WTC11 (cell line): ENCODE measurements at regions not wholly inside any gene's neighbourhood (a gene's known extent, or its start where the extent isn't known, plus 50 kb on each side); places are given as distances from the start of the nearest gene placed in this dataset.

Source experiments
- ATAC-seq: fragments of 200-7000 bp; cut with Tn5 transposase; 2 replicates; pipeline ENCODE4 v1.10.0; 2021; ENCODE audit warnings: mild to moderate bottlenecking, moderate library complexity
- CTCF ChIA-PET: fragments of 300-600 bp; sonication (Branson Sonifier 250); formaldehyde crosslinking; loops from one replicate; lab custom pipeline; 2021; ENCODE audit warnings: antibody characterized with exemption; lab: Charles Lee
- POLR2A ChIA-PET: fragments of 350-600 bp; sonication (Branson Sonifier 250); formaldehyde crosslinking; loops from one replicate; lab custom pipeline; 2021; ENCODE audit warnings: antibody characterized with exemption; lab: Charles Lee
- DNase-seq: peaks from one replicate; pipeline ENCODE4 v3.0.0; 2021; ENCODE audit warnings: low spot score
- H3K27ac Mint-ChIP-seq: 2 replicates; pipeline ENCODE4 v1.8.0; 2021; ENCODE audit warnings: mixed read lengths
- H3K27me3 Mint-ChIP-seq: 2 replicates; pipeline ENCODE4 v1.8.0; 2021; ENCODE audit warnings: low read depth, mild to moderate bottlenecking, moderate library complexity, mixed read lengths
- H3K36me3 Mint-ChIP-seq: 2 replicates; pipeline ENCODE4 v1.8.0; 2021; ENCODE audit warnings: mixed read lengths
- H3K4me1 Mint-ChIP-seq: 2 replicates; pipeline ENCODE4 v1.8.0; 2022; ENCODE audit warnings: mixed read lengths
- H3K4me3 Mint-ChIP-seq: 2 replicates; pipeline ENCODE4 v1.8.0; 2021; ENCODE audit warnings: mild to moderate bottlenecking, moderate library complexity, mixed read lengths
- H3K9me3 Mint-ChIP-seq: 2 replicates; pipeline ENCODE4 v1.8.0; 2021; ENCODE audit warnings: mixed read lengths
- CREB1 ChIP-seq: sonication (generic); formaldehyde crosslinking; IDR thresholded peaks from 2 replicates; pipeline ENCODE4 v1.8.0; 2023; ENCODE audit warnings: mild to moderate bottlenecking, missing genetic modification reagents
- ELF4 ChIP-seq: sonication (generic); formaldehyde crosslinking; IDR thresholded peaks from 2 replicates; pipeline ENCODE4 v1.8.1; 2022; ENCODE audit warnings: low read depth, mild to moderate bottlenecking, moderate library complexity, missing genetic modification reagents
- GRHL2 ChIP-seq: fragments of 250-450 bp; sonication (Bioruptor Pico); IDR thresholded peaks from 2 replicates; pipeline ENCODE4 v1.8.0; 2022; ENCODE audit warnings: mild to moderate bottlenecking, moderate library complexity; ENCODE audit not compliant: insufficient replicate concordance, severe bottlenecking
- HMGXB4 ChIP-seq: sonication (generic); formaldehyde crosslinking; IDR thresholded peaks from 2 replicates; pipeline ENCODE4 v1.8.1; 2023; ENCODE audit warnings: mild to moderate bottlenecking, moderate library complexity, missing genetic modification reagents
- IRF1 ChIP-seq: sonication (generic); formaldehyde crosslinking; IDR thresholded peaks from 2 replicates; pipeline ENCODE4 v1.8.0; 2023; ENCODE audit warnings: missing genetic modification reagents
- JAZF1 ChIP-seq: fragments of 250-450 bp; sonication (Bioruptor Pico); IDR thresholded peaks from 2 replicates; pipeline ENCODE4 v1.9.0; 2021; ENCODE audit warnings: moderate library complexity, mild to moderate bottlenecking, inconsistent platforms
- NFE2L1 ChIP-seq: sonication (generic); formaldehyde crosslinking; IDR thresholded peaks from 2 replicates; pipeline ENCODE4 v1.8.1; 2023; ENCODE audit warnings: missing genetic modification reagents
- PRRX2 ChIP-seq: fragments of 250-450 bp; sonication (Bioruptor Pico); IDR thresholded peaks from 2 replicates; pipeline ENCODE4 v1.8.0; 2021; ENCODE audit warnings: mild to moderate bottlenecking
- SOX15 ChIP-seq: fragments of 250-450 bp; sonication (Bioruptor Pico); IDR thresholded peaks from 2 replicates; pipeline ENCODE4 v1.9.0; 2021; ENCODE audit warnings: mild to moderate bottlenecking
- ZNF416 ChIP-seq: fragments of 250-450 bp; sonication (Bioruptor Pico); IDR thresholded peaks from 2 replicates; pipeline ENCODE4 v1.9.0; 2021; ENCODE audit warnings: mild to moderate bottlenecking, inconsistent platforms
- ZNF532 ChIP-seq: fragments of 250-450 bp; sonication (Bioruptor Pico); IDR thresholded peaks from 2 replicates; pipeline ENCODE4 v1.9.0; 2021; ENCODE audit warnings: mild to moderate bottlenecking, borderline replicate concordance
- TF ChIP-seq, protein P1 (sequence below): sonication (generic); formaldehyde crosslinking; conservative IDR thresholded peaks from 2 replicates; pipeline ENCODE4 v1.8.1; 2022; ENCODE audit warnings: mild to moderate bottlenecking, missing genetic modification reagents
- TF ChIP-seq, protein P2 (sequence below): sonication (generic); formaldehyde crosslinking; IDR thresholded peaks from 2 replicates; pipeline ENCODE4 v1.8.1; 2022; ENCODE audit warnings: mild to moderate bottlenecking, missing genetic modification reagents, moderate library complexity, borderline replicate concordance
- TF ChIP-seq, protein P3 (sequence below): sonication (generic); formaldehyde crosslinking; IDR thresholded peaks from 2 replicates; pipeline ENCODE4 v1.8.1; 2022; ENCODE audit warnings: low read depth, missing genetic modification reagents, borderline replicate concordance
- TF ChIP-seq, protein P4 (sequence below): sonication (generic); formaldehyde crosslinking; IDR thresholded peaks from 2 replicates; pipeline ENCODE4 v1.8.1; 2023; ENCODE audit warnings: mild to moderate bottlenecking, missing genetic modification reagents

DNA sequence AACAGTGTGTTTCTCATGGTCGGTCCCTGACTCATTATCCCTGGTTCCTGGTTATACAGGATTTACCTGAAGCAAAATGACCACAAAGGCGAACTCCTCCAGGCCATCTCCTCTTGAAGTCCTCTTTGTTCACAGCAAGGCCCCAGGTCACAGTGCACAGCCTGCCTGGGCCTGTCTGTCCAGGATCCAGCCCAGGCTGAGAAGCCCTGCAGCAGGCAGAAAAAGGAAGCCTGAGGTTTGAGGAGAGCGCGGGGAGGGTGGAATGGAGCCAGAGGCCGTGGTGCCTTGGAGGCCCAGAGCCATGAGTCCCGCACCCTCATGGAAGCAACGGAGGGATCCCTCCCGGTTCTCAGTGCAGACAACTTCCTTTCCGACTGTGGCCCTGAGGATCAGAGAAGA lies 136.8 kb upstream of the IRF2BP2 start (continued):
- TF ChIP-seq ZNF416 (CRISPR knock-in tag) (no peak), HMGXB4 (CRISPR knock-in tag) (no peak), ZNF532 (CRISPR knock-in tag) (no peak), SOX15 (CRISPR knock-in tag) (no peak), ELF4 (CRISPR knock-in tag) (no peak), NFE2L1 (CRISPR knock-in tag) (no peak), GRHL2 (CRISPR knock-in tag) (no peak)
- TF ChIP-seq, protein P1, sequence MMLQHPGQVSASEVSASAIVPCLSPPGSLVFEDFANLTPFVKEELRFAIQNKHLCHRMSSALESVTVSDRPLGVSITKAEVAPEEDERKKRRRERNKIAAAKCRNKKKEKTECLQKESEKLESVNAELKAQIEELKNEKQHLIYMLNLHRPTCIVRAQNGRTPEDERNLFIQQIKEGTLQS (CRISPR knock-in tag): no peak
- TF ChIP-seq, all 79 proteins: peak for 0

- Mint-ChIP-seq H3K27ac (no peak overlapping the region), H3K4me1 (peaks cover 42% of the 10 kb centered on the region), H3K9me3 (no peaks in the 10 kb centered on the region), H3K4me3 (no peak overlapping the region), H3K27me3 (no peaks in the 10 kb centered on the region), H3K36me3 (no peaks in the 10 kb centered on the region)
- no peak for DNase-seq
- TF ChIP-seq IRF1 (CRISPR knock-in tag) (no peak), CREB1 (CRISPR knock-in tag) (no peak)
- TF ChIP-seq, protein P2, sequence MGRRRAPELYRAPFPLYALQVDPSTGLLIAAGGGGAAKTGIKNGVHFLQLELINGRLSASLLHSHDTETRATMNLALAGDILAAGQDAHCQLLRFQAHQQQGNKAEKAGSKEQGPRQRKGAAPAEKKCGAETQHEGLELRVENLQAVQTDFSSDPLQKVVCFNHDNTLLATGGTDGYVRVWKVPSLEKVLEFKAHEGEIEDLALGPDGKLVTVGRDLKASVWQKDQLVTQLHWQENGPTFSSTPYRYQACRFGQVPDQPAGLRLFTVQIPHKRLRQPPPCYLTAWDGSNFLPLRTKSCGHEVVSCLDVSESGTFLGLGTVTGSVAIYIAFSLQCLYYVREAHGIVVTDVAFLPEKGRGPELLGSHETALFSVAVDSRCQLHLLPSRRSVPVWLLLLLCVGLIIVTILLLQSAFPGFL: no peak
- POLR2A ChIA-PET: interaction anchor here (0.6 kb wide), 1 partner anchor 101 kb away, joined by 3 read pairs; no protein-coding TSS in a partner anchor
- CTCF ChIA-PET: interaction anchor here (2.6 kb wide), 1 partner anchor 338 kb away, joined by 10 read pairs; no protein-coding TSS in a partner anchor
- ATAC-seq: no peak
These were observed 136.1 kb upstream of the IRF2BP2 start for GRCh38 chr1:234745844-234746797.

GRCh38 chr1:234745276-234745675 lies 135.3 kb upstream of the IRF2BP2 start:
- H3K36me3 Mint-ChIP-seq: no peaks in the 10 kb centered on the region
- H3K9me3 Mint-ChIP-seq: no peaks in the 10 kb centered on the region
- ATAC-seq (no peak), DNase-seq (no peak)
- no peak overlapping the region for H3K4me3 Mint-ChIP-seq
- no peak overlapping the region for H3K27ac Mint-ChIP-seq
- no peaks in the 10 kb centered on the region; the same call in 1 of the 2 replicates for H3K27me3 Mint-ChIP-seq
- ChIA-PET POLR2A (interaction anchor here (0.6 kb wide), 1 partner anchor 101 kb away, joined by 3 read pairs; no protein-coding TSS in a partner anchor), CTCF (interaction anchor here (1.6 to 2.6 kb wide), 2 partner anchors 134 to 339 kb away, joined by 4 to 10 read pairs; no protein-coding TSS in a partner anchor)
- peaks cover 42% of the 10 kb centered on the region for H3K4me1 Mint-ChIP-seq
- TF ChIP-seq PRRX2 (no peak), JAZF1 (CRISPR knock-in tag) (no peak)
- TF ChIP-seq, protein P3, sequence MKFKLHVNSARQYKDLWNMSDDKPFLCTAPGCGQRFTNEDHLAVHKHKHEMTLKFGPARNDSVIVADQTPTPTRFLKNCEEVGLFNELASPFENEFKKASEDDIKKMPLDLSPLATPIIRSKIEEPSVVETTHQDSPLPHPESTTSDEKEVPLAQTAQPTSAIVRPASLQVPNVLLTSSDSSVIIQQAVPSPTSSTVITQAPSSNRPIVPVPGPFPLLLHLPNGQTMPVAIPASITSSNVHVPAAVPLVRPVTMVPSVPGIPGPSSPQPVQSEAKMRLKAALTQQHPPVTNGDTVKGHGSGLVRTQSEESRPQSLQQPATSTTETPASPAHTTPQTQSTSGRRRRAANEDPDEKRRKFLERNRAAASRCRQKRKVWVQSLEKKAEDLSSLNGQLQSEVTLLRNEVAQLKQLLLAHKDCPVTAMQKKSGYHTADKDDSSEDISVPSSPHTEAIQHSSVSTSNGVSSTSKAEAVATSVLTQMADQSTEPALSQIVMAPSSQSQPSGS (CRISPR knock-in tag): no peak
- TF ChIP-seq, protein P4, sequence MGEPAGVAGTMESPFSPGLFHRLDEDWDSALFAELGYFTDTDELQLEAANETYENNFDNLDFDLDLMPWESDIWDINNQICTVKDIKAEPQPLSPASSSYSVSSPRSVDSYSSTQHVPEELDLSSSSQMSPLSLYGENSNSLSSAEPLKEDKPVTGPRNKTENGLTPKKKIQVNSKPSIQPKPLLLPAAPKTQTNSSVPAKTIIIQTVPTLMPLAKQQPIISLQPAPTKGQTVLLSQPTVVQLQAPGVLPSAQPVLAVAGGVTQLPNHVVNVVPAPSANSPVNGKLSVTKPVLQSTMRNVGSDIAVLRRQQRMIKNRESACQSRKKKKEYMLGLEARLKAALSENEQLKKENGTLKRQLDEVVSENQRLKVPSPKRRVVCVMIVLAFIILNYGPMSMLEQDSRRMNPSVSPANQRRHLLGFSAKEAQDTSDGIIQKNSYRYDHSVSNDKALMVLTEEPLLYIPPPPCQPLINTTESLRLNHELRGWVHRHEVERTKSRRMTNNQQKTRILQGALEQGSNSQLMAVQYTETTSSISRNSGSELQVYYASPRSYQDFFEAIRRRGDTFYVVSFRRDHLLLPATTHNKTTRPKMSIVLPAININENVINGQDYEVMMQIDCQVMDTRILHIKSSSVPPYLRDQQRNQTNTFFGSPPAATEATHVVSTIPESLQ (CRISPR knock-in tag): no peak
